Body of pancreas (tissue), 4 donors: ENCODE measurements at regions not wholly inside any gene's neighbourhood (a gene's known extent, or its start where the extent isn't known, plus 50 kb on each side); places are given as distances from the start of the nearest gene placed in this dataset.
"Not testable (repeated sequence)": the region's sequence is repeated elsewhere in the genome, so short reads cannot be mapped to it uniquely, and the experiment has no call there.

Experiments used
- POLR2A ChIP-seq, 3 donors: fragments of 450-650 bp; IDR thresholded peaks; one replicate each; pipeline ENCODE4 v1.6.1; 2016; ENCODE audit warnings: antibody characterized with exemption in 3 of 3, mild to moderate bottlenecking in 2 of 3
- TF ChIP-seq, protein P1 (sequence below), 7 experiments: fragments of 450-650 bp in 4 of 7; fragments of 200-600 bp in 3 of 7; sonication (generic) in 3 of 7; IDR thresholded peaks; one replicate each; pipeline ENCODE4 v1.5.1; 2016 to 2019; ENCODE audit warnings: antibody characterized with exemption in 7 of 7

DNA sequence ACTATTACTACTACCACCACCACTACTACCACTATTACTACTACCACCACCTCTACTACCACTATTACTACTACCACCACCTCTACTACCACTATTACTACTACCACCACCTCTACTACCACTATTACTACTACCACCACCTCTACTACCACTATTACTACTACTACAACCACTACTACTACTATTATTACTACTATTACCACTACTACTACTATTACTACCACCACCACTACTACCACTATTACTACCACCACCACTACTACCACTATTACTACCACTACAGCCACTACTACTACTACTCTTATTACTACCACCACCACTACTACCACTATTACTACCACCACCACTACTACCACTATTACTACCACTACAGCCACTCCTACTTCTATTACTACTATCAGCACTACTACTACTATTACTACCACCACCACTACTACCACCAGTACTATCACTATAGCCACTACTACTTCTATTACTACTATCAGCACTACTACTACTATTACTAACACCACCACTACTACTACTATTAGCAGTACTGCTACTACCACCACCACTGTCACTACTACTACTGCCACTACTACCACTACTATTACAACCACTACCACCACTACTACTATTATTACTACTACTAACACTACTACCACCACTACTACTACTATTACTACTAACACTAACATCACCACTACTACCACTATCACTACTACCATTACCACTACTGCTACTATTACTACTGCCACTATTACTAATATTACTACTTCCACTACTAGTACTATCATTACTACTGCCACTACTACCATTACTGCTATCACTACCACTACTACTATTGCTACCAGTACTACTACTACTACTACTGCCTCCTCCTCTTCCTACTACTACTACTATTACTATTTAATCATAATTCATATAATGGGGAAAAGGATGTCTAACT is 669.2 kb upstream of the SOX11 start:
- TF ChIP-seq, protein P1, sequence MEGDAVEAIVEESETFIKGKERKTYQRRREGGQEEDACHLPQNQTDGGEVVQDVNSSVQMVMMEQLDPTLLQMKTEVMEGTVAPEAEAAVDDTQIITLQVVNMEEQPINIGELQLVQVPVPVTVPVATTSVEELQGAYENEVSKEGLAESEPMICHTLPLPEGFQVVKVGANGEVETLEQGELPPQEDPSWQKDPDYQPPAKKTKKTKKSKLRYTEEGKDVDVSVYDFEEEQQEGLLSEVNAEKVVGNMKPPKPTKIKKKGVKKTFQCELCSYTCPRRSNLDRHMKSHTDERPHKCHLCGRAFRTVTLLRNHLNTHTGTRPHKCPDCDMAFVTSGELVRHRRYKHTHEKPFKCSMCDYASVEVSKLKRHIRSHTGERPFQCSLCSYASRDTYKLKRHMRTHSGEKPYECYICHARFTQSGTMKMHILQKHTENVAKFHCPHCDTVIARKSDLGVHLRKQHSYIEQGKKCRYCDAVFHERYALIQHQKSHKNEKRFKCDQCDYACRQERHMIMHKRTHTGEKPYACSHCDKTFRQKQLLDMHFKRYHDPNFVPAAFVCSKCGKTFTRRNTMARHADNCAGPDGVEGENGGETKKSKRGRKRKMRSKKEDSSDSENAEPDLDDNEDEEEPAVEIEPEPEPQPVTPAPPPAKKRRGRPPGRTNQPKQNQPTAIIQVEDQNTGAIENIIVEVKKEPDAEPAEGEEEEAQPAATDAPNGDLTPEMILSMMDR (IDR thresholded peaks at IDR 0.05) = not testable (repeated sequence)
- TF ChIP-seq POLR2A (IDR thresholded peaks at IDR 0.05) = not testable (repeated sequence)
